ENCODE measurements at regions not wholly inside any gene's neighbourhood (a gene's known extent, or its start where the extent isn't known, plus 50 kb on each side); places are given as distances from the start of the nearest gene placed in this dataset.

GRCh38 chr1:177471244-177471643, 300.5 kb downstream of the BRINP2 start:
- no peak for TF ChIP-seq CTCF (IDR thresholded peaks at IDR 0.05)
- Mint-ChIP-seq H3K4me3 (no peak overlapping the region), H3K27ac (no peak overlapping the region), H3K36me3 (ENCODE audit: low read depth) (no peaks in the 10 kb centered on the region), H3K4me1 (ENCODE audit: low read depth) (no peaks in the 10 kb centered on the region), H3K27me3 (ENCODE audit: insufficient read depth) (no peaks in the 10 kb centered on the region), H3K9me3 (peaks cover 15% of the 10 kb centered on the region)
- DNase-seq, result no peak

GRCh38 chr1:177469519-177469918, 298.8 kb downstream of the BRINP2 start:
- no peak overlapping the region for H3K4me3 Mint-ChIP-seq
- no peaks in the 10 kb centered on the region for H3K4me1 Mint-ChIP-seq (ENCODE audit: low read depth)
- peaks cover 12% of the 10 kb centered on the region; the same call in 1 of the 2 replicates for H3K9me3 Mint-ChIP-seq
- DNase-seq, result no peak
- no peaks in the 10 kb centered on the region for H3K36me3 Mint-ChIP-seq (ENCODE audit: low read depth)
- TF ChIP-seq CTCF (IDR thresholded peaks at IDR 0.05), result no peak
- H3K27me3 Mint-ChIP-seq (ENCODE audit: insufficient read depth), result no peaks in the 10 kb centered on the region
- no peak overlapping the region for H3K27ac Mint-ChIP-seq

- peaks cover 20% of the 10 kb centered on the region for H3K9me3 Mint-ChIP-seq
- H3K4me1 Mint-ChIP-seq (ENCODE audit: low read depth), result no peaks in the 10 kb centered on the region
- no peak for TF ChIP-seq CTCF (IDR thresholded peaks at IDR 0.05)
- no peak overlapping the region for H3K4me3 Mint-ChIP-seq
- H3K27ac Mint-ChIP-seq, result no peak overlapping the region
- no peaks in the 10 kb centered on the region for H3K36me3 Mint-ChIP-seq (ENCODE audit: low read depth)
- H3K27me3 Mint-ChIP-seq (ENCODE audit: insufficient read depth), result no peaks in the 10 kb centered on the region
- no peak for DNase-seq
Measured at GRCh38 chr1:177466286-177466685, 295.5 kb downstream of the BRINP2 start.

GRCh38 chr1:177464686-177465085, 293.9 kb downstream of the BRINP2 start:
- Mint-ChIP-seq H3K27ac (no peak overlapping the region), H3K36me3 (ENCODE audit: low read depth) (no peaks in the 10 kb centered on the region), H3K4me3 (no peak overlapping the region), H3K4me1 (ENCODE audit: low read depth) (no peaks in the 10 kb centered on the region), H3K27me3 (ENCODE audit: insufficient read depth) (no peaks in the 10 kb centered on the region; the same call in 1 of the 2 replicates), H3K9me3 (peaks cover 23% of the 10 kb centered on the region)
- no peak for TF ChIP-seq CTCF (IDR thresholded peaks at IDR 0.05)
- DNase-seq, result no peak

GRCh38 chr1:177451191-177451590, 280.4 kb downstream of the BRINP2 start:
- Mint-ChIP-seq H3K4me1 (ENCODE audit: low read depth) (no peaks in the 10 kb centered on the region), H3K27ac (no peak overlapping the region), H3K9me3 (peaks cover 13% of the 10 kb centered on the region), H3K27me3 (ENCODE audit: insufficient read depth) (peaks cover 1% of the 10 kb centered on the region; the same call in 1 of the 2 replicates), H3K4me3 (no peak overlapping the region), H3K36me3 (ENCODE audit: low read depth) (peaks cover 7% of the 10 kb centered on the region; the same call in 1 of the 2 replicates)
- TF ChIP-seq CTCF (IDR thresholded peaks at IDR 0.05), result no peak
- DNase-seq, result no peak
